Natural killer cell treated with Interleukin-12 subunit alpha and Interleukin-12 subunit beta and Interleukin-15 and Interleukin-18, amount 100 ng/mL, for 72 hours (primary cell): ENCODE measurements at regions not wholly inside any gene's neighbourhood (a gene's known extent, or its start where the extent isn't known, plus 50 kb on each side); places are given as distances from the start of the nearest gene placed in this dataset.
A peak's percentile ranks its signal among the peaks of the same experiment; 100 is the strongest.
"Not testable (repeated sequence)": the region's sequence is repeated elsewhere in the genome, so short reads cannot be mapped to it uniquely, and the experiment has no call there.

Experiments
- ATAC-seq, 2 donors: fragments of 150-1000 bp; cut with Tn5 transposase in 1 of 2; sonication (Bioruptor Pico), chemical (Tn5 transposase) in 1 of 2; 2 replicates each; pipeline ENCODE4 v1.10.0; 2021
- DNase-seq: peaks from one replicate; pipeline ENCODE4 v3.0.0; 2022; ENCODE audit warnings: low spot score
- H3K27ac Mint-ChIP-seq, 2 donors: 1 replicate in 1 of 2; 2 replicates in 1 of 2; pipeline ENCODE4 v1.8.0; 2022; ENCODE audit warnings: mixed read lengths in 2 of 2, mild to moderate bottlenecking in 1 of 2, moderate library complexity in 1 of 2
- H3K27me3 Mint-ChIP-seq, 2 donors: 1 replicate in 1 of 2; 2 replicates in 1 of 2; pipeline ENCODE4 v1.8.0; 2022; ENCODE audit warnings: mixed read lengths in 2 of 2
- H3K36me3 Mint-ChIP-seq: one replicate; pipeline ENCODE4 v1.8.0; 2022; ENCODE audit warnings: mixed read lengths
- H3K4me1 Mint-ChIP-seq, 2 donors: 1 replicate in 1 of 2; 2 replicates in 1 of 2; pipeline ENCODE4 v1.8.0; 2022; ENCODE audit warnings: low read depth in 2 of 2, mixed read lengths in 2 of 2, mild to moderate bottlenecking in 1 of 2
- H3K4me3 Mint-ChIP-seq: one replicate; pipeline ENCODE4 v1.8.0; 2022; ENCODE audit warnings: mixed read lengths
- H3K9me3 Mint-ChIP-seq: 2 replicates; pipeline ENCODE4 v1.8.0; 2022; ENCODE audit warnings: mixed read lengths

- peak in 1 of 2 donors; percentile 60 for ATAC-seq
- no peak overlapping the region for H3K27ac Mint-ChIP-seq
- H3K4me3 Mint-ChIP-seq: no peak overlapping the region
- H3K27me3 Mint-ChIP-seq: peaks cover 4 to 17% of the 10 kb centered on the region in 2 donors
- H3K9me3 Mint-ChIP-seq: no peaks in the 10 kb centered on the region
- H3K4me1 Mint-ChIP-seq: no peaks in the 10 kb centered on the region
- H3K36me3 Mint-ChIP-seq: no peaks in the 10 kb centered on the region
- peak; percentile 71 for DNase-seq
Observed at GRCh38 chr2:198296665-198297308, 492.4 kb downstream of the PLCL1 start.

GRCh38 chr2:198293281-198293680, 488.9 kb downstream of the PLCL1 start:
- no peak for DNase-seq
- peaks cover 10 to 37% of the 10 kb centered on the region in 2 donors for H3K27me3 Mint-ChIP-seq
- H3K4me3 Mint-ChIP-seq: no peak overlapping the region
- no peak for ATAC-seq
- no peak overlapping the region for H3K27ac Mint-ChIP-seq
- no peaks in the 10 kb centered on the region for H3K4me1 Mint-ChIP-seq
- no peaks in the 10 kb centered on the region for H3K9me3 Mint-ChIP-seq
- no peaks in the 10 kb centered on the region for H3K36me3 Mint-ChIP-seq

- no peak overlapping the region for H3K27ac Mint-ChIP-seq
- H3K4me1 Mint-ChIP-seq: no peaks in the 10 kb centered on the region
- no peak overlapping the region for H3K4me3 Mint-ChIP-seq
- H3K9me3 Mint-ChIP-seq: no peaks in the 10 kb centered on the region
- no peak for ATAC-seq
- no peaks in the 10 kb centered on the region for H3K36me3 Mint-ChIP-seq
- H3K27me3 Mint-ChIP-seq: peaks cover 16 to 39% of the 10 kb centered on the region in 2 donors
- DNase-seq: no peak
Observed at GRCh38 chr2:198289811-198290210, 485.4 kb downstream of the PLCL1 start.

GRCh38 chr2:198287706-198288105, 483.3 kb downstream of the PLCL1 start:
- no peak overlapping the region for H3K27ac Mint-ChIP-seq
- H3K9me3 Mint-ChIP-seq: no peaks in the 10 kb centered on the region
- peaks cover 23 to 43% of the 10 kb centered on the region in 2 donors for H3K27me3 Mint-ChIP-seq
- no peak overlapping the region for H3K4me3 Mint-ChIP-seq
- H3K36me3 Mint-ChIP-seq: no peaks in the 10 kb centered on the region
- DNase-seq (no peak), ATAC-seq (no peak)
- no peaks in the 10 kb centered on the region for H3K4me1 Mint-ChIP-seq

GRCh38 chr2:198285216-198285615, 480.8 kb downstream of the PLCL1 start:
- no peak overlapping the region for H3K27ac Mint-ChIP-seq
- DNase-seq: no peak
- no peak overlapping the region for H3K4me3 Mint-ChIP-seq
- H3K4me1 Mint-ChIP-seq: no peaks in the 10 kb centered on the region
- no peaks in the 10 kb centered on the region for H3K36me3 Mint-ChIP-seq
- no peak for ATAC-seq
- H3K9me3 Mint-ChIP-seq: no peaks in the 10 kb centered on the region
- peaks cover 26 to 44% of the 10 kb centered on the region in 2 donors for H3K27me3 Mint-ChIP-seq

- H3K4me3 Mint-ChIP-seq: no peak overlapping the region
- H3K27ac Mint-ChIP-seq: no peak overlapping the region
- no peaks in the 10 kb centered on the region for H3K36me3 Mint-ChIP-seq
- no peaks in the 10 kb centered on the region for H3K4me1 Mint-ChIP-seq
- H3K27me3 Mint-ChIP-seq: peaks cover 24 to 34% of the 10 kb centered on the region in 2 donors
- no peaks in the 10 kb centered on the region for H3K9me3 Mint-ChIP-seq
- no peak for ATAC-seq
- no peak for DNase-seq
Observed at GRCh38 chr2:198283146-198283545, 478.8 kb downstream of the PLCL1 start.

- Mint-ChIP-seq H3K36me3 (no peaks in the 10 kb centered on the region), H3K9me3 (no peaks in the 10 kb centered on the region), H3K27ac (no peak overlapping the region), H3K4me1 (no peaks in the 10 kb centered on the region), H3K4me3 (no peak overlapping the region), H3K27me3 (peaks cover 24 to 34% of the 10 kb centered on the region in 2 donors)
- no peak for DNase-seq
- no peak for ATAC-seq
Observed at GRCh38 chr2:198282061-198282460, 477.7 kb downstream of the PLCL1 start.

GRCh38 chr2:198280145-198280544, 475.8 kb downstream of the PLCL1 start:
- ATAC-seq (no peak), DNase-seq (no peak)
- Mint-ChIP-seq H3K4me1 (no peaks in the 10 kb centered on the region), H3K27ac (no peak overlapping the region), H3K9me3 (no peaks in the 10 kb centered on the region), H3K36me3 (no peaks in the 10 kb centered on the region), H3K27me3 (peaks cover 19 to 23% of the 10 kb centered on the region in 2 donors), H3K4me3 (no peak overlapping the region)

- peaks cover 18 to 22% of the 10 kb centered on the region in 2 donors for H3K27me3 Mint-ChIP-seq
- DNase-seq (no peak), ATAC-seq (no peak)
- H3K4me1 Mint-ChIP-seq: no peaks in the 10 kb centered on the region
- no peak overlapping the region for H3K4me3 Mint-ChIP-seq
- no peaks in the 10 kb centered on the region for H3K36me3 Mint-ChIP-seq
- H3K9me3 Mint-ChIP-seq: no peaks in the 10 kb centered on the region
- H3K27ac Mint-ChIP-seq: no peak overlapping the region
Observed at GRCh38 chr2:198279026-198279425, 474.6 kb downstream of the PLCL1 start.

GRCh38 chr2:198277181-198277580, 472.8 kb downstream of the PLCL1 start:
- DNase-seq (no peak), ATAC-seq (no peak)
- Mint-ChIP-seq H3K4me3 (no peak overlapping the region), H3K27ac (no peak overlapping the region), H3K36me3 (no peaks in the 10 kb centered on the region), H3K4me1 (no peaks in the 10 kb centered on the region), H3K27me3 (peaks cover 10 to 14% of the 10 kb centered on the region in 2 donors), H3K9me3 (no peaks in the 10 kb centered on the region)

GRCh38 chr2:198273660-198274059, 469.3 kb downstream of the PLCL1 start:
- Mint-ChIP-seq H3K9me3 (peaks cover 4% of the 10 kb centered on the region), H3K27me3 (peaks cover 0 to 9% of the 10 kb centered on the region in 2 donors), H3K4me3 (no peak overlapping the region), H3K4me1 (no peaks in the 10 kb centered on the region), H3K27ac (no peak overlapping the region), H3K36me3 (no peaks in the 10 kb centered on the region)
- peak in 1 of 2 donors; percentile 20 for ATAC-seq
- no peak for DNase-seq

- not testable (repeated sequence) for H3K4me3 Mint-ChIP-seq, DNase-seq, ATAC-seq, H3K9me3 Mint-ChIP-seq, H3K4me1 Mint-ChIP-seq, H3K36me3 Mint-ChIP-seq, H3K27ac Mint-ChIP-seq
- peaks cover 15% of the 10 kb centered on the region in 2 donors for H3K27me3 Mint-ChIP-seq
Observed at GRCh38 chr2:198270157-198270556, 465.8 kb downstream of the PLCL1 start.

- H3K27ac Mint-ChIP-seq: no peak overlapping the region
- H3K9me3 Mint-ChIP-seq: peaks cover 6% of the 10 kb centered on the region
- no peak overlapping the region for H3K4me3 Mint-ChIP-seq
- DNase-seq (no peak), ATAC-seq (no peak)
- H3K27me3 Mint-ChIP-seq: peaks cover 15 to 16% of the 10 kb centered on the region in 2 donors
- no peaks in the 10 kb centered on the region for H3K4me1 Mint-ChIP-seq
- no peaks in the 10 kb centered on the region for H3K36me3 Mint-ChIP-seq
Observed at GRCh38 chr2:198268519-198268918, 464.1 kb downstream of the PLCL1 start.

GRCh38 chr2:198259496-198259895, 455.1 kb downstream of the PLCL1 start:
- H3K4me1 Mint-ChIP-seq: no peaks in the 10 kb centered on the region
- H3K9me3 Mint-ChIP-seq: no peaks in the 10 kb centered on the region
- no peak overlapping the region for H3K4me3 Mint-ChIP-seq
- H3K36me3 Mint-ChIP-seq: no peaks in the 10 kb centered on the region
- ATAC-seq (no peak), DNase-seq (no peak)
- peaks cover 3 to 21% of the 10 kb centered on the region in 2 donors for H3K27me3 Mint-ChIP-seq
- no peak overlapping the region for H3K27ac Mint-ChIP-seq

GRCh38 chr2:198254536-198255090, 450.2 kb downstream of the PLCL1 start:
- Mint-ChIP-seq H3K27ac (no peak overlapping the region), H3K9me3 (no peaks in the 10 kb centered on the region), H3K4me3 (no peak overlapping the region), H3K36me3 (no peaks in the 10 kb centered on the region), H3K27me3 (peaks cover 0 to 10% of the 10 kb centered on the region in 2 donors), H3K4me1 (no peaks in the 10 kb centered on the region)
- no peak for DNase-seq
- ATAC-seq: no peak
